HL-60 (cell line): ENCODE measurements at regions not wholly inside any gene's neighbourhood (a gene's known extent, or its start where the extent isn't known, plus 50 kb on each side); places are given as distances from the start of the nearest gene placed in this dataset.

Experiments
- GABPA ChIP-seq: IDR thresholded peaks from 2 replicates; pipeline ENCODE4 v1.6.1; 2012; ENCODE audit warnings: low read depth
- POLR2AphosphoS5 ChIP-seq: IDR thresholded peaks from 2 replicates; pipeline ENCODE4 v1.6.1; 2012; ENCODE audit warnings: low read depth
- TF ChIP-seq, protein P1 (sequence below): IDR thresholded peaks from one replicate; pipeline ENCODE4 v1.5.1; 2011; ENCODE audit warnings: low read length, control low read depth, inconsistent platforms; ENCODE audit not compliant: insufficient read depth
- TF ChIP-seq, protein P2 (sequence below): IDR thresholded peaks from 2 replicates; pipeline ENCODE4 v1.6.1; 2012; ENCODE audit warnings: low read depth; ENCODE audit not compliant: insufficient replicate concordance

DNA sequence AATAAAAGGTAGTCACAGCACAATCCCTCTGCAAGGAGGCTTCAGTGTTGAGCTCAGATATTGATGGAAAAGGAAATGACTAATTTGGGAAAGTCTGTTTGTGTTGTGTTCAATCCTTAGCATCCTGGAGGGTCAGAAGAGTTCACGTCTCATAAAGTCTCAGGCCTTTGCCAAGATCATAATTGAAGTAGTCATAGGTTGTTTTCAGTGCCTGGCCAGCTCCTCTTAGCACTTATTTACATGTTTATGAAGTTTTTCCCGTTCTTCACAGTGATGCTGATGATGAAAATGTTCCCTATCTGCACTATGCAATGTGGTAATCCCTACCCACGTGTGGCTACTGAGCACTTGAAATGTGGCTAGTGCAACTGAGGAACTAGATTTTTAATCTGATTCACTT lies 61.6 kb upstream of the TGFBR2 start:
- TF ChIP-seq, protein P1, sequence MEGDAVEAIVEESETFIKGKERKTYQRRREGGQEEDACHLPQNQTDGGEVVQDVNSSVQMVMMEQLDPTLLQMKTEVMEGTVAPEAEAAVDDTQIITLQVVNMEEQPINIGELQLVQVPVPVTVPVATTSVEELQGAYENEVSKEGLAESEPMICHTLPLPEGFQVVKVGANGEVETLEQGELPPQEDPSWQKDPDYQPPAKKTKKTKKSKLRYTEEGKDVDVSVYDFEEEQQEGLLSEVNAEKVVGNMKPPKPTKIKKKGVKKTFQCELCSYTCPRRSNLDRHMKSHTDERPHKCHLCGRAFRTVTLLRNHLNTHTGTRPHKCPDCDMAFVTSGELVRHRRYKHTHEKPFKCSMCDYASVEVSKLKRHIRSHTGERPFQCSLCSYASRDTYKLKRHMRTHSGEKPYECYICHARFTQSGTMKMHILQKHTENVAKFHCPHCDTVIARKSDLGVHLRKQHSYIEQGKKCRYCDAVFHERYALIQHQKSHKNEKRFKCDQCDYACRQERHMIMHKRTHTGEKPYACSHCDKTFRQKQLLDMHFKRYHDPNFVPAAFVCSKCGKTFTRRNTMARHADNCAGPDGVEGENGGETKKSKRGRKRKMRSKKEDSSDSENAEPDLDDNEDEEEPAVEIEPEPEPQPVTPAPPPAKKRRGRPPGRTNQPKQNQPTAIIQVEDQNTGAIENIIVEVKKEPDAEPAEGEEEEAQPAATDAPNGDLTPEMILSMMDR: no peak
- TF ChIP-seq POLR2AphosphoS5: no peak
- TF ChIP-seq, protein P2, sequence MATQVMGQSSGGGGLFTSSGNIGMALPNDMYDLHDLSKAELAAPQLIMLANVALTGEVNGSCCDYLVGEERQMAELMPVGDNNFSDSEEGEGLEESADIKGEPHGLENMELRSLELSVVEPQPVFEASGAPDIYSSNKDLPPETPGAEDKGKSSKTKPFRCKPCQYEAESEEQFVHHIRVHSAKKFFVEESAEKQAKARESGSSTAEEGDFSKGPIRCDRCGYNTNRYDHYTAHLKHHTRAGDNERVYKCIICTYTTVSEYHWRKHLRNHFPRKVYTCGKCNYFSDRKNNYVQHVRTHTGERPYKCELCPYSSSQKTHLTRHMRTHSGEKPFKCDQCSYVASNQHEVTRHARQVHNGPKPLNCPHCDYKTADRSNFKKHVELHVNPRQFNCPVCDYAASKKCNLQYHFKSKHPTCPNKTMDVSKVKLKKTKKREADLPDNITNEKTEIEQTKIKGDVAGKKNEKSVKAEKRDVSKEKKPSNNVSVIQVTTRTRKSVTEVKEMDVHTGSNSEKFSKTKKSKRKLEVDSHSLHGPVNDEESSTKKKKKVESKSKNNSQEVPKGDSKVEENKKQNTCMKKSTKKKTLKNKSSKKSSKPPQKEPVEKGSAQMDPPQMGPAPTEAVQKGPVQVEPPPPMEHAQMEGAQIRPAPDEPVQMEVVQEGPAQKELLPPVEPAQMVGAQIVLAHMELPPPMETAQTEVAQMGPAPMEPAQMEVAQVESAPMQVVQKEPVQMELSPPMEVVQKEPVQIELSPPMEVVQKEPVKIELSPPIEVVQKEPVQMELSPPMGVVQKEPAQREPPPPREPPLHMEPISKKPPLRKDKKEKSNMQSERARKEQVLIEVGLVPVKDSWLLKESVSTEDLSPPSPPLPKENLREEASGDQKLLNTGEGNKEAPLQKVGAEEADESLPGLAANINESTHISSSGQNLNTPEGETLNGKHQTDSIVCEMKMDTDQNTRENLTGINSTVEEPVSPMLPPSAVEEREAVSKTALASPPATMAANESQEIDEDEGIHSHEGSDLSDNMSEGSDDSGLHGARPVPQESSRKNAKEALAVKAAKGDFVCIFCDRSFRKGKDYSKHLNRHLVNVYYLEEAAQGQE: no peak
- no peak for TF ChIP-seq GABPA
